NCI-H2196 (cell line): ENCODE measurements at regions not wholly inside any gene's neighbourhood (a gene's known extent, or its start where the extent isn't known, plus 50 kb on each side); places are given as distances from the start of the nearest gene placed in this dataset.

Experiments
- DNase-seq: peaks from one replicate; lab custom pipeline; 2025; ENCODE audit not compliant: unreplicated experiment; lab: John Stamatoyannopoulos, UW

GRCh38 chr3:189554868-189555557 is 76.2 kb upstream of the TP63 start:
- no peak for DNase-seq

DNA sequence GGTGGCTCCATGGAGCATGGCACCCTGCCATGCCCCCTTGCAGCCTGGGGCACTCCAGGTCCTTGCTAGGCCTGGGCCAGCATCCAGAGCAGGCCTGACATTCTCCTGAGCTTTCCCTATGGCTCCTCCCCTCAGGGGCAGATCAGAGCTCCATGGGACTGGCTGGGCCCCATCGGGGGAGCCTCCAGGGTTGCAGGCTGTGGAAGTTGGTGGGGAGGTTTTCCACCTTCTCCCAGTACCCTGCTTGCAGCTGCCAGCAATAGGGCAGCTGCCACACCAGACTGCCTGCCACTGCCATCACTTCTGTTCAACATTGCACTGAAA is 75.7 kb upstream of the TP63 start:
- no peak for DNase-seq

- DNase-seq: no peak
Observed at GRCh38 chr3:189557824-189558223, 73.4 kb upstream of the TP63 start.

DNA sequence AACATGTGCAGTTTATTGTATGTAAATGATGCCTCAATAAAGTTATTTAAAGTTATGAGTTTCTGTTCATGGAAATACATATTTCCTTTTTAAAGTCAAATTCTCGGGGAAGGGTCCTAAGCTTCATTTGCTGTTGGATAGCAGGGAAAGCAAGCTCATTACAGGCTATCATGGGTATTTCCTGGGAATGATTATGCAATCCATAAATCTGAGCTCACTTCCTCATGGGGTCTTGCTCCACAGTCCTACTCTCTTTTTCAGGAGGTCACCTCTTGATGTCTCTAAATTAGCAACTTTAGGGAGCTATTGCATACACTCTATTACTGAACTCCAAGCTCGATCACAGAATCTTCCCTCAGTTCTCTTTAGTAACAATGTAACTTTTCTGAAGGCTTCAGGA is 69.9 kb upstream of the TP63 start:
- no peak for DNase-seq

GRCh38 chr3:189563853-189564563 is 67.2 kb upstream of the TP63 start:
- no peak for DNase-seq

- no peak for DNase-seq
Observed at GRCh38 chr3:189566550-189567130, 64.5 kb upstream of the TP63 start.

DNA sequence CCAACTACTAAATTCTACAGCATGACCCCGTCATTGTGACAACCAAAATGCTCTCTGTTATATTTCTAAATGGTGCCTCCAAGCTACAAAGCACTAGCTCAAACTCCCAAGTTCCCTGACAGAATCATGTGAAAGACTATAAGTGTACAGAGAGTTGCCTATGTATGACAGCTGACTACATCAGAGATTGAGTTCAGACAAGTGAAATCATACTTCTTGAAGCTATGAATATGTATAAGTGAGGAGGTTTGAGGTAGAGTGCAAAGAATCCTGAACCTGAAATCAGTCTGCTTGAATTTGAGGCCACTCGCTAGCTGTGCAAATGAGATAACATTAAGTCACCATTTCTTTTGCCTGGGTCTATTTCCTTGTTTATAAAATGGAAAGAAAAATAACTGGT is 63.9 kb upstream of the TP63 start:
- DNase-seq: no peak

- DNase-seq: no peak
Observed at GRCh38 chr3:189567766-189568420, 63.3 kb upstream of the TP63 start.

DNA sequence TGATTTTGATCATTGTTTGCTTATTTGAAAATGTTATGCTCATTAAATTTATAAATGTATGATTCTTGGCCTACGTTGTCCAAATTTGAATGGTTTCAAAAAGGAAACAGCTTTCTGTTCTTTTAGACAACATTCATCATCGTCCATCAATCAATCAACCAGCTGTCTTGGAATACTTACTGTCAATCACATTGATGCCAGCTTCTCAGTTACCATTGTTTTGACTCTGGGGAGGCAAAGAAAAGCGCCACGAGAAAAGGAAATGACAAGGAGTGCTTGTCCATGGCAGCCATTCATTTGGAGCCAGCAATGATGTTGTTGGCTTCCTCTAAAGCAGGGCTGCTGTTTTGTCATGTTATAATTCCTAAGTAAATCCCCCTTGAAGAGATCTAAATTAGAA is 62.2 kb upstream of the TP63 start:
- no peak for DNase-seq

GRCh38 chr3:189569473-189569872 is 61.7 kb upstream of the TP63 start:
- no peak for DNase-seq

DNA sequence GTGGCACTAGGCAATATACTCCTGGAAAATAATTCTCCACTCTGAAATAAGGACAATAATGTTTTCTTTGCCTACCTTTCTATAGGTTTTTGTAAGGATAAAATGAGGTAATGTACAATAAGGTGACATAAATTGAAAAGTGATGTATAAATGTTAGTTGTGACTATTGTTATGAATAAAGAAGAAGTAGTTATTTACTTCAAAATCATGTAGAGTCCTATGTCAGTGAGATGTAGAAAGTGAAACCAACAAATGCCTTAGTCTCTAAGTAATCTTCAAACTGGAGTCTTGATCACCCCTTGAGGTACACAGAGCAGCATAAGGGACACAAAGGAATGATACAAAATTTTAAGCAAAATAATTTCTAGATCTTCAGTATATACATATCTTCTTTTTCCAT is 60.3 kb upstream of the TP63 start:
- DNase-seq: no peak

DNA sequence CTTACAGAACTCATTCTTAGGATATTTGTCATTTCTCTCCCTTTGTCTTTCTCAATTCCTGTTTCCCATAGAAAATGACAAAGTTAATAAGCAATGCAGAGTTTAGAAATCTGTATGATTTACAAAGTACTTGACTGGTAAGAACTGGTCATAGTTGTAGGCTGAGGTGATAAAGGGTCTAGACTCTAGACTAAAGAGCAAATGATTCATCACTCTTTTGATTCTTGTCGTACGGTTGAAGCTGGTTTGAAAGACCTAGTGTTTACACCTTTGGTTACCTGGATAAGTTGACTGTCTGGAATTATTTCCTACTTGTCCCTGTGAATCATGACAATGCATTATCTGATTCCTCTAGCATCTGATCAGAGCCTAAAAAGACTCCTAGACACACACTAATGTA is 58.9 kb upstream of the TP63 start:
- DNase-seq: no peak

- DNase-seq: no peak
Observed at GRCh38 chr3:189573004-189573403, 58.2 kb upstream of the TP63 start.

DNA sequence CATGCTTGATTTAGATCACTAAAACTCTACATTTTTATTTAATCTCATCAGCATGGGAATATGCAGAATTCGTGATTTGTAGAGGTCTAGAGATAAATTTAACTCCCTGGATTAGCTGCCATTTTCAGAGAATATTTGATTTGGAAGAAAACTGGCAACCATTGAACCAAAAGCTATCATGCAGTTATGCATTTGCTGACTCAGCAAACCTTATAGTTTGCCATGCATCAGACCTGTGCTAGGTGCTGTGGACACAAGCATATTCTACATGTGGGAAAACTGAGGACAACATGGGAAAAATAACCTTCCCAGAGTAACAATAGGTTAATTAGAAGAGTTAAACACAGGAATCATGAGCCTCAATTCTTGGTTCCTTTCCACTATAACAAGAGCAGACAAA is 54.7 kb upstream of the TP63 start:
- DNase-seq: no peak

DNA sequence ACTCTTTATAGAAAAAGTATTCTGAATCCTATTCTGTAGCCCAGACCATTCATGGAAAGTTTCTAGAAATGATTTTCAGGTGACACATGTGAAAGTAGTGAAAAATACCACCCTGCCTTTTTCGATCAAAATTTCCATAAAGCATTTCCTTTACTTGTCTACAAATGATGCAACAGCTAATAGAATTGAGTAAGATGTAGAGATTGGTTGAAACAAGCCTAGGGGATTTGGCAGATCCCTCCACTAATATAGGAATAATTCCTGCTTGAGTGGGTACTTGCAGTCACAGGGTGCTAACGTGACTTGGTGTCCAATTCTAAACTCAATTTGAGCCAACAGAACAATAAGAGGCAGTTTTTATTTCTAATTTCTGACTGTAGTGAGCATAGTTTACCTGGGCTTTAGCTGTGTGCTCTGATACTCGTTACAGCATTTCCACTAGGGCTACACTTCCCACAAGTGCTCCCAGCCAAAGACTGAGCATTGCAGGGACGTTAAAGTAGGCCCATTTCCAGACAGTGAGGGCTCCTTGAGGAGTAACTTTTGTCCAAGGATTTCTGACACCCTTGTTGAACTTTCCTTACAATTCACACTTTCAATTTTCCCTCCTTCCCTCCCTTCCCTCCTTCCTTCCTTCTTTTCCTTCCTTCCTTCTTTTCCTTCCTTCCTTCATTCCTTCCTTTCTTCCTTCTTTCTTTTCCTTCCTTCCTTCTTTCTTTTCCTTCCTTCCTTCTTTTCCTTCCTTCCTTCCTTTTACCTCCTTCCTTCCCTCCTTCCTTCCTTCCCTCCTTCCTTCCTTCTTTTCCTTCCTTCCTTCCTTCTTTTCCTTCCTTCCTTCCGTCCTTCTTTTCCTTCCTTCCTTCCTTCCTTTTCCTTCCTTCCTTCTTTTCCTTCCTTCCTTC is 53.9 kb upstream of the TP63 start:
- DNase-seq: no peak

DNA sequence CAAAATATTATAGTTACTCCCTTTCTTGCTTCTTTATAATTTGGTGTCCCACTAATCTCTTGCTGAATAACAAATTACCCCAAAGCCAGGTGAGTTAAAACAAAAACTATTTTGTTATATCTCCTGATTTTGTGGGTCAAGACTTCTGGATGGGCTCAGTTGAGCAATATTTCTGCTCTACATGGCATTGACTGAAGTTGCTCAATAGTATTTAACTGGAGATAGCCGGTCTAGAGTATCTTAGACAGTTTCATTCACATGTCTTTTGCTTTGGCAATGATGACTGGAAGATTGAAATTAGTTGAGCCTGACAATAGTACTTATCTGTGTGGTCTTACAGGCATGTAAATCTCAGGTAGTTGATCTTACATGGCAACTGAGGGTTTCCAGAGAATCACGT is 51.0 kb upstream of the TP63 start:
- DNase-seq: no peak
